Astrocyte of the cerebellum (primary cell): ENCODE measurements at regions not wholly inside any gene's neighbourhood (a gene's known extent, or its start where the extent isn't known, plus 50 kb on each side); places are given as distances from the start of the nearest gene placed in this dataset.

Experiments used
- DNase-seq: peaks from one replicate; pipeline ENCODE4 v3.0.0-alpha.2; 2011; ENCODE audit warnings: low read depth
- H3K4me3 ChIP-seq: 2 replicates; pipeline ENCODE4 v1.5.1; 2011; ENCODE audit warnings: mild to moderate bottlenecking, low read depth, low read length, moderate library complexity
- in situ Hi-C: cut with HindIII; loops from 2 replicates; pipeline ENCODE4 v1.10.0; 2017; ENCODE audit warnings: low sequenced_read_pairs
- TF ChIP-seq, protein P1 (sequence below): IDR thresholded peaks from 2 replicates; pipeline ENCODE4 v1.5.1; 2012; ENCODE audit warnings: low read length, low read depth, moderate library complexity, mild to moderate bottlenecking; ENCODE audit errors: missing control alignments

DNA sequence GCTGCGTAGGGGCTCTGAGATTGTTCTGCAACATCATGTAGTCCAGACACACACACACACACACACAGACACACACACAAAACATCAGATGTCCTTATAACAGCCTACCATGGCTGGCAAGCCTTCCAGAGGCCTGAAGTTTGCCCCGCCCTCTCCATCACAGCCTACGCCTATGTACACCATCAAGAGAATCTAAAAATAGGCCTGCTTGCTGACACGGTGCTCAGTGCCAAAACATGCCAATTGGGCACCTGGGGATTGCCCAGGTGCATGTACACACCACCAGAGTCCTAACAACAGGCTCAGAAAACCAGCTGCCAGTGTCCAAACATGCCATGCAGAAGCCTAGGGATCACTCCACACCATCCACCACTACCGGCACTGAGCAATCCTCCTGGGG lies 391.7 kb upstream of the SPTLC3 start:
- H3K4me3 ChIP-seq = no peak overlapping the region
- TF ChIP-seq, protein P1, sequence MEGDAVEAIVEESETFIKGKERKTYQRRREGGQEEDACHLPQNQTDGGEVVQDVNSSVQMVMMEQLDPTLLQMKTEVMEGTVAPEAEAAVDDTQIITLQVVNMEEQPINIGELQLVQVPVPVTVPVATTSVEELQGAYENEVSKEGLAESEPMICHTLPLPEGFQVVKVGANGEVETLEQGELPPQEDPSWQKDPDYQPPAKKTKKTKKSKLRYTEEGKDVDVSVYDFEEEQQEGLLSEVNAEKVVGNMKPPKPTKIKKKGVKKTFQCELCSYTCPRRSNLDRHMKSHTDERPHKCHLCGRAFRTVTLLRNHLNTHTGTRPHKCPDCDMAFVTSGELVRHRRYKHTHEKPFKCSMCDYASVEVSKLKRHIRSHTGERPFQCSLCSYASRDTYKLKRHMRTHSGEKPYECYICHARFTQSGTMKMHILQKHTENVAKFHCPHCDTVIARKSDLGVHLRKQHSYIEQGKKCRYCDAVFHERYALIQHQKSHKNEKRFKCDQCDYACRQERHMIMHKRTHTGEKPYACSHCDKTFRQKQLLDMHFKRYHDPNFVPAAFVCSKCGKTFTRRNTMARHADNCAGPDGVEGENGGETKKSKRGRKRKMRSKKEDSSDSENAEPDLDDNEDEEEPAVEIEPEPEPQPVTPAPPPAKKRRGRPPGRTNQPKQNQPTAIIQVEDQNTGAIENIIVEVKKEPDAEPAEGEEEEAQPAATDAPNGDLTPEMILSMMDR = no peak
- DNase-seq = no peak
- in situ Hi-C loops = no loop called here

DNA sequence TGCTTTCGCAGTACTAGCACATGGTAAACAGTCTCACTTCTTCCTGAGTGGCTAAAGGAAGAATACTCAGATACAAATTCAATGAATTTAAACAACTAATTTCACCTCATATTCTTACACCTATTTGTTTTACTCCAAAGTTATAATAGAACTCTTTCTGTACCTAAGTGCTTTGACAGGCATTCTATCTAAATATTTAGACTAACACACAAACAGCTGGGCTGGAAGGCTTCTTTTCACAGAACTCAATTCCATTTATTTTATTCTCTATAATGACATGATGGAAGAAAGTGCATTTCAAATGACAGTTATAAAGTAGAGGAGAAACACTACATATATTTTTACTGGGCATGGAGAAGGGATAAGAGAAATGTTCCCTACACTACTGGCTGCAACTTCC lies 384.9 kb upstream of the SPTLC3 start:
- in situ Hi-C loops = no loop called here
- no peak for DNase-seq
- TF ChIP-seq, protein P1 = no peak
- H3K4me3 ChIP-seq = no peak overlapping the region

DNA sequence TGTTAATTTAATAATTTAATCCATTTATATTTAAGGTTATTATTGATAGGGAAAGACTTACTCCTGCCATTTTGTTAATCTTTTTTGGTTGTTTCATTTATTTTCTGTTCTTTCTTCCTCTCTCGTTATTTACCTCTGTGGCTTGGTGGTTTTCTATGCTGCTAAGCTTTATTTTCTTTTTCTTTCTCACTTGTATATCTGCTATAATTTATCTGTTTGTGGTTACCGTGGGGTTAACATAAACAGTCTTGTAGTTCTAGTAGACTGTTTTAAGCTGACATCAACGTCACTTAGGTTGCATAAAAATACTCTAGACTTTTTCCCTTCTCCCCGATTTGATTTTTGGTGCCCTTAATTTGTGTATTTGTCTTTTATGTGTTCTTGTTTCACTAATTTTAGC lies 381.3 kb upstream of the SPTLC3 start:
- no peak overlapping the region for H3K4me3 ChIP-seq
- TF ChIP-seq, protein P1 = no peak
- DNase-seq = no peak
- in situ Hi-C loops = no loop called here

- no peak for DNase-seq
- TF ChIP-seq, protein P1 = no peak
- in situ Hi-C loops = no loop called here
- H3K4me3 ChIP-seq = no peak overlapping the region
Measured at GRCh38 chr20:12638633-12639312, 370.0 kb upstream of the SPTLC3 start.

DNA sequence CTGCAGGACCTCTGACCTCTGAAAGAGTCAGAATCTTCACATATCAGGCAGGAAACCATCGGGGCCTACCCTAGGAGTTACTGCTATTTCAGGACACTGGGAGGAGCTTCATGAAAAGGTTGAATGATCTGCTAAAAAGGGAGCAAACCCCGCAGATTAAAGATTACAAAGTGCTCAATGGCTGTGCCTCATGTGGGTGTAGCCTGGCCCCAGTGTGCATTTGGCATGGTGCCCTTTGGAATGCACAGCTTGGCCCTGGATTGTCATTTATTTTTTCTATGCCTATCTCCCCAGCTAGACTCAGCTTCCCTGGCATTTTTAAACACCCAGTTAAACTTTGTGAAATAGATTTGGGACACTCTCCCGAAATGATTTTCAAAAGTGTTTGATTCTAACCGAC lies 368.5 kb upstream of the SPTLC3 start:
- TF ChIP-seq, protein P1 = no peak
- no peak overlapping the region for H3K4me3 ChIP-seq
- in situ Hi-C loops = no loop called here
- DNase-seq = no peak

DNA sequence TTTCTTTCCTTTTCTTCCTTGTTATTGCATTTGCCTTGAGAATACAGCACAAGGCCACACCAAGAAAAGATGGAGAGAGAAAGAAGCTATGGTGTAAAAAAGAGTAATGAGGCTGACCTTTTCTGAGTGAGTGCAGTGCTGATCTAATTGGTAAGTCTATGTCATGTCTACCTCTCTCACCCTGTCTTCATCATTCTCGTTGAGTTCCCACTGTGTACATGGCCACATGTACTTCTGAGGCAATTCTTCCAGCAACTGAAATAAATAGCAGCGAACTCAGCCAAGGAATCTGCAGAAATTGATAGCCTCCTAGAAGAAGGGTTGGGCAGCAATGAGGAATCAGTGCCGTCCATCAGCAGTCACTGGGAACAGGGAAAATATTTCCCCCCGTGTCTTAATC lies 367.2 kb upstream of the SPTLC3 start:
- DNase-seq = no peak
- in situ Hi-C loops = no loop called here
- TF ChIP-seq, protein P1 = no peak
- H3K4me3 ChIP-seq = no peak overlapping the region
